Neural cell (in vitro differentiated cells): ENCODE measurements at regions not wholly inside any gene's neighbourhood (a gene's known extent, or its start where the extent isn't known, plus 50 kb on each side); places are given as distances from the start of the nearest gene placed in this dataset.

ENCODE experiments used
- H2AFZ ChIP-seq: fragments of 200-600, 300-800 bp; sonication (generic), shearing (Covaris generic); 2 replicates; pipeline ENCODE4 v1.6.0; 2014; ENCODE audit warnings: low read depth, mild to moderate bottlenecking, antibody characterized with exemption, low read length, moderate library complexity
- H3F3A ChIP-seq: fragments of 200-600 bp; shearing (Covaris generic); 2 replicates; pipeline ENCODE4 v1.6.1; 2016; ENCODE audit warnings: mild to moderate bottlenecking, moderate library complexity, mixed read lengths, antibody characterized with exemption, low read length; ENCODE audit not compliant: insufficient read depth, poor library complexity, severe bottlenecking
- H3K27ac ChIP-seq: fragments of 200-600, 300-800 bp; sonication (generic), shearing (Covaris generic); 2 replicates; pipeline ENCODE4 v1.5.1; 2014; ENCODE audit warnings: mild to moderate bottlenecking, low read length, moderate library complexity
- H3K27me3 ChIP-seq: fragments of 300-800, 200-600 bp; sonication (generic), shearing (Covaris generic); 2 replicates; pipeline ENCODE4 v1.6.0; 2014; ENCODE audit warnings: mild to moderate bottlenecking, low read depth, low read length, moderate library complexity; ENCODE audit not compliant: insufficient read depth
- H3K36me3 ChIP-seq: fragments of 300-800, 200-600 bp; sonication (generic), shearing (Covaris generic); 2 replicates; pipeline ENCODE4 v1.5.1; 2014; ENCODE audit warnings: mild to moderate bottlenecking, antibody characterized with exemption, low read length, moderate library complexity; ENCODE audit not compliant: insufficient read depth
- H3K4me2 ChIP-seq: fragments of 300-800, 200-600 bp; sonication (generic), shearing (Covaris generic); 2 replicates; pipeline ENCODE4 v1.6.0; 2014; ENCODE audit warnings: mild to moderate bottlenecking, low read length
- H3K4me3 ChIP-seq: fragments of 300-800, 200-600 bp; sonication (generic), shearing (Covaris generic); 2 replicates; pipeline ENCODE4 v1.5.1; 2014; ENCODE audit warnings: mild to moderate bottlenecking, low read length, moderate library complexity
- H3K79me2 ChIP-seq: fragments of 200-600 bp; shearing (Covaris generic); replicated peaks from 2 replicates; pipeline ENCODE4 v1.6.0; 2014; ENCODE audit warnings: mild to moderate bottlenecking, low read length, moderate library complexity; ENCODE audit not compliant: insufficient read depth
- H3K9ac ChIP-seq: fragments of 300-800, 200-600 bp; sonication (generic), shearing (Covaris generic); 2 replicates; pipeline ENCODE4 v1.6.1; 2016; ENCODE audit warnings: mild to moderate bottlenecking, low read length, mixed read lengths
- H3K9me2 ChIP-seq: fragments of 200-600 bp; shearing (Covaris generic); 2 replicates; pipeline ENCODE4 v1.6.1; 2016; ENCODE audit warnings: mild to moderate bottlenecking, low read length, mixed read lengths; ENCODE audit not compliant: insufficient read depth
- H3K9me3 ChIP-seq: fragments of 200-600, 300-800 bp; sonication (generic), shearing (Covaris generic); 2 replicates; pipeline ENCODE4 v1.6.1; 2016; ENCODE audit warnings: mild to moderate bottlenecking, mixed run types, low read length, moderate library complexity, mixed read lengths
- H4K20me1 ChIP-seq: fragments of 200-600 bp; shearing (Covaris generic); 2 replicates; pipeline ENCODE4 v1.6.1; 2016; ENCODE audit warnings: mild to moderate bottlenecking, mixed run types; ENCODE audit not compliant: insufficient read depth
- EP300 ChIP-seq: fragments of 450-650 bp; conservative IDR thresholded peaks from 2 replicates; pipeline ENCODE4 v1.6.1; 2014; ENCODE audit warnings: antibody characterized with exemption, mild to moderate bottlenecking, moderate library complexity; ENCODE audit not compliant: poor library complexity, severe bottlenecking
- EZH2 ChIP-seq: fragments of 200-600, 300-800 bp; shearing (Covaris generic), sonication (generic); IDR thresholded peaks from 2 replicates; pipeline ENCODE4 v1.6.1; 2014; ENCODE audit warnings: antibody characterized with exemption, low read length, borderline replicate concordance, mild to moderate bottlenecking; ENCODE audit not compliant: insufficient read depth, poor library complexity, severe bottlenecking
- MXI1 ChIP-seq: fragments of 450-650 bp; conservative IDR thresholded peaks from 2 replicates; pipeline ENCODE4 v1.6.1; 2014; ENCODE audit warnings: antibody characterized with exemption, mild to moderate bottlenecking; ENCODE audit not compliant: poor library complexity, severe bottlenecking
- POLR2AphosphoS5 ChIP-seq: IDR thresholded peaks from 2 replicates; pipeline ENCODE4 v1.6.1; 2012
- RAD21 ChIP-seq: fragments of 450-650 bp; conservative IDR thresholded peaks from 2 replicates; pipeline ENCODE4 v1.6.1; 2014; ENCODE audit warnings: antibody characterized with exemption, mild to moderate bottlenecking, moderate library complexity
- SMC3 ChIP-seq: fragments of 450-650 bp; conservative IDR thresholded peaks from 2 replicates; pipeline ENCODE4 v1.6.1; 2014; ENCODE audit warnings: antibody characterized with exemption, mild to moderate bottlenecking, moderate library complexity; ENCODE audit not compliant: poor library complexity
- TAF1 ChIP-seq: IDR thresholded peaks from 2 replicates; pipeline ENCODE4 v1.6.1; 2012; ENCODE audit warnings: low read depth
- TF ChIP-seq, protein P1 (sequence below): fragments of 450-650 bp; IDR thresholded peaks from 2 replicates; pipeline ENCODE4 v1.5.1; 2014; ENCODE audit warnings: antibody characterized with exemption, mild to moderate bottlenecking, moderate library complexity; ENCODE audit not compliant: poor library complexity, severe bottlenecking
- TF ChIP-seq, protein P2 (sequence below): IDR thresholded peaks from 2 replicates; pipeline ENCODE4 v1.6.1; 2012; ENCODE audit warnings: borderline replicate concordance

GRCh38 chr3:124322966-124323365, 331.0 kb upstream of the ROPN1 start:
- TF ChIP-seq RAD21: no peak
- TF ChIP-seq SMC3: no peak
- no peak for TF ChIP-seq POLR2AphosphoS5
- TF ChIP-seq, protein P1, sequence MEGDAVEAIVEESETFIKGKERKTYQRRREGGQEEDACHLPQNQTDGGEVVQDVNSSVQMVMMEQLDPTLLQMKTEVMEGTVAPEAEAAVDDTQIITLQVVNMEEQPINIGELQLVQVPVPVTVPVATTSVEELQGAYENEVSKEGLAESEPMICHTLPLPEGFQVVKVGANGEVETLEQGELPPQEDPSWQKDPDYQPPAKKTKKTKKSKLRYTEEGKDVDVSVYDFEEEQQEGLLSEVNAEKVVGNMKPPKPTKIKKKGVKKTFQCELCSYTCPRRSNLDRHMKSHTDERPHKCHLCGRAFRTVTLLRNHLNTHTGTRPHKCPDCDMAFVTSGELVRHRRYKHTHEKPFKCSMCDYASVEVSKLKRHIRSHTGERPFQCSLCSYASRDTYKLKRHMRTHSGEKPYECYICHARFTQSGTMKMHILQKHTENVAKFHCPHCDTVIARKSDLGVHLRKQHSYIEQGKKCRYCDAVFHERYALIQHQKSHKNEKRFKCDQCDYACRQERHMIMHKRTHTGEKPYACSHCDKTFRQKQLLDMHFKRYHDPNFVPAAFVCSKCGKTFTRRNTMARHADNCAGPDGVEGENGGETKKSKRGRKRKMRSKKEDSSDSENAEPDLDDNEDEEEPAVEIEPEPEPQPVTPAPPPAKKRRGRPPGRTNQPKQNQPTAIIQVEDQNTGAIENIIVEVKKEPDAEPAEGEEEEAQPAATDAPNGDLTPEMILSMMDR: no peak
- no peak for TF ChIP-seq MXI1
- TF ChIP-seq, protein P2, sequence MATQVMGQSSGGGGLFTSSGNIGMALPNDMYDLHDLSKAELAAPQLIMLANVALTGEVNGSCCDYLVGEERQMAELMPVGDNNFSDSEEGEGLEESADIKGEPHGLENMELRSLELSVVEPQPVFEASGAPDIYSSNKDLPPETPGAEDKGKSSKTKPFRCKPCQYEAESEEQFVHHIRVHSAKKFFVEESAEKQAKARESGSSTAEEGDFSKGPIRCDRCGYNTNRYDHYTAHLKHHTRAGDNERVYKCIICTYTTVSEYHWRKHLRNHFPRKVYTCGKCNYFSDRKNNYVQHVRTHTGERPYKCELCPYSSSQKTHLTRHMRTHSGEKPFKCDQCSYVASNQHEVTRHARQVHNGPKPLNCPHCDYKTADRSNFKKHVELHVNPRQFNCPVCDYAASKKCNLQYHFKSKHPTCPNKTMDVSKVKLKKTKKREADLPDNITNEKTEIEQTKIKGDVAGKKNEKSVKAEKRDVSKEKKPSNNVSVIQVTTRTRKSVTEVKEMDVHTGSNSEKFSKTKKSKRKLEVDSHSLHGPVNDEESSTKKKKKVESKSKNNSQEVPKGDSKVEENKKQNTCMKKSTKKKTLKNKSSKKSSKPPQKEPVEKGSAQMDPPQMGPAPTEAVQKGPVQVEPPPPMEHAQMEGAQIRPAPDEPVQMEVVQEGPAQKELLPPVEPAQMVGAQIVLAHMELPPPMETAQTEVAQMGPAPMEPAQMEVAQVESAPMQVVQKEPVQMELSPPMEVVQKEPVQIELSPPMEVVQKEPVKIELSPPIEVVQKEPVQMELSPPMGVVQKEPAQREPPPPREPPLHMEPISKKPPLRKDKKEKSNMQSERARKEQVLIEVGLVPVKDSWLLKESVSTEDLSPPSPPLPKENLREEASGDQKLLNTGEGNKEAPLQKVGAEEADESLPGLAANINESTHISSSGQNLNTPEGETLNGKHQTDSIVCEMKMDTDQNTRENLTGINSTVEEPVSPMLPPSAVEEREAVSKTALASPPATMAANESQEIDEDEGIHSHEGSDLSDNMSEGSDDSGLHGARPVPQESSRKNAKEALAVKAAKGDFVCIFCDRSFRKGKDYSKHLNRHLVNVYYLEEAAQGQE: no peak
- TF ChIP-seq TAF1: no peak
- TF ChIP-seq EZH2: no peak
- TF ChIP-seq EP300: no peak
- H3K36me3 ChIP-seq: peaks cover 7% of the 10 kb centered on the region
- H3K9ac ChIP-seq: no peak overlapping the region
- no peak overlapping the region for H3K4me2 ChIP-seq
- no peak overlapping the region for H3K27ac ChIP-seq
- H2AFZ ChIP-seq: no peak overlapping the region
- no peaks in the 10 kb centered on the region for H4K20me1 ChIP-seq
- H3K9me3 ChIP-seq: no peaks in the 10 kb centered on the region
- no peaks in the 10 kb centered on the region for H3K27me3 ChIP-seq
- no peaks in the 10 kb centered on the region for H3K79me2 ChIP-seq
- H3K4me3 ChIP-seq: no peak overlapping the region
- no peaks in the 10 kb centered on the region for H3K9me2 ChIP-seq
- no peaks in the 10 kb centered on the region for H3F3A ChIP-seq

DNA sequence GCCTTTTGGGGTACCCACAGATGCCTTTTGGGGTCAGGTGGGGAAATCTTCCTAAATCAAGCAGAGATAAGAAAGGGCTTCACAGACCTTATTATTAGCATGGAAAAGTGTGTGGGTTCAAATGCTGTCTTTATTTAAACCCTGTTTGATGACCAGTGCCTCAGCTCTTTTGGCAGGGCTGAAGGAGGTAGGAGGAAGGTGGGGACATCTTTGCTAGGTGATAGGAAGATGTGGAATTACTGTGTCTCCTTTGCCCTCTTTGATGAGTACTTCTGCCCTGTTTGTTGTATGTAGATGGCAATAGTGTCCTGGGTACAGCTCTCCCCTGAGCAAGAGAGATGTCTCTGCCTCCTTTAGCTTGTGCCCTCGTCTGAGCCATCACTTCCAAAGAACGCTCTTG, 333.3 kb upstream of the ROPN1 start:
- Histone ChIP-seq H3K36me3 (peaks cover 11% of the 10 kb centered on the region), H4K20me1 (no peaks in the 10 kb centered on the region), H3K27ac (no peak overlapping the region), H2AFZ (no peak overlapping the region), H3K4me3 (no peak overlapping the region), H3K9ac (no peak overlapping the region), H3K79me2 (no peaks in the 10 kb centered on the region), H3F3A (no peaks in the 10 kb centered on the region), H3K9me3 (no peaks in the 10 kb centered on the region), H3K27me3 (no peaks in the 10 kb centered on the region), H3K9me2 (no peaks in the 10 kb centered on the region), H3K4me2 (no peak overlapping the region)
- TF ChIP-seq MXI1 (no peak), TAF1 (no peak), SMC3 (no peak), RAD21 (no peak), EZH2 (no peak), EP300 (no peak), POLR2AphosphoS5 (no peak)
- TF ChIP-seq, protein P2: no peak
- TF ChIP-seq, protein P1: no peak
